GM23248 (cell line): ENCODE measurements at regions not wholly inside any gene's neighbourhood (a gene's known extent, or its start where the extent isn't known, plus 50 kb on each side); places are given as distances from the start of the nearest gene placed in this dataset.

Experiments used
- EZH2 ChIP-seq: fragments of 200-600 bp; sonication (generic); IDR thresholded peaks from 2 replicates; pipeline ENCODE4 v1.6.1; 2018; ENCODE audit warnings: antibody characterized with exemption, mild to moderate bottlenecking; ENCODE audit not compliant: insufficient read depth, poor library complexity, severe bottlenecking
- EZH2phosphoT487 ChIP-seq: fragments of 200-600 bp; sonication (generic); IDR thresholded peaks from 2 replicates; pipeline ENCODE4 v1.6.1; 2018; ENCODE audit warnings: antibody characterized with exemption, moderate library complexity, mild to moderate bottlenecking, low read depth; ENCODE audit not compliant: insufficient read depth

GRCh38 chr6:76831299-76831698 lies 632.0 kb downstream of the HTR1B start:
- no peak for TF ChIP-seq EZH2
- TF ChIP-seq EZH2phosphoT487 = no peak
